ENCODE measurements at regions not wholly inside any gene's neighbourhood (a gene's known extent, or its start where the extent isn't known, plus 50 kb on each side); places are given as distances from the start of the nearest gene placed in this dataset.

- Histone ChIP-seq H2AFZ (ENCODE audit: low read depth) (no peak overlapping the region), H3K4me3 (IDR thresholded peaks at IDR 0.05; ENCODE audit: insufficient read depth, low read depth, low read length) (no peak overlapping the region), H4K20me1 (ENCODE audit: insufficient read depth) (no peaks in the 10 kb centered on the region), H3K36me3 (ENCODE audit: insufficient read depth) (no peaks in the 10 kb centered on the region), H3K9ac (no peak overlapping the region), H3K27me3 (ENCODE audit: insufficient read depth, low read depth) (no peaks in the 10 kb centered on the region), H3K79me2 (ENCODE audit: insufficient read depth, low read depth) (no peaks in the 10 kb centered on the region), H3K4me2 (no peak overlapping the region), H3K27ac (no peak overlapping the region), H3K4me1 (ENCODE audit: low read depth, poor library complexity, severe bottlenecking) (no peaks in the 10 kb centered on the region)
- TF ChIP-seq CTCF (conservative IDR thresholded peaks at IDR 0.05; ENCODE audit: low read depth, low read length): no peak
Observed at GRCh38 chr16:77077256-77077922, 113.6 kb upstream of the MON1B start.

GRCh38 chr16:77085981-77086380, 105.0 kb upstream of the MON1B start:
- Histone ChIP-seq H3K4me2 (no peak overlapping the region), H3K79me2 (ENCODE audit: insufficient read depth, low read depth) (no peaks in the 10 kb centered on the region), H3K27me3 (ENCODE audit: insufficient read depth, low read depth) (no peaks in the 10 kb centered on the region), H4K20me1 (ENCODE audit: insufficient read depth) (no peaks in the 10 kb centered on the region), H3K27ac (no peak overlapping the region), H3K4me1 (ENCODE audit: low read depth, poor library complexity, severe bottlenecking) (no peaks in the 10 kb centered on the region), H3K4me3 (IDR thresholded peaks at IDR 0.05; ENCODE audit: insufficient read depth, low read depth, low read length) (no peak overlapping the region), H3K9ac (no peak overlapping the region), H2AFZ (ENCODE audit: low read depth) (no peak overlapping the region), H3K36me3 (ENCODE audit: insufficient read depth) (no peaks in the 10 kb centered on the region)
- TF ChIP-seq CTCF (conservative IDR thresholded peaks at IDR 0.05; ENCODE audit: low read depth, low read length): no peak

- H3K4me2 ChIP-seq: no peak overlapping the region
- H3K27ac ChIP-seq: no peak overlapping the region
- no peaks in the 10 kb centered on the region for H4K20me1 ChIP-seq (ENCODE audit: insufficient read depth)
- no peak for TF ChIP-seq CTCF (conservative IDR thresholded peaks at IDR 0.05; ENCODE audit: low read depth, low read length)
- H3K27me3 ChIP-seq (ENCODE audit: insufficient read depth, low read depth): no peaks in the 10 kb centered on the region
- no peak overlapping the region for H3K9ac ChIP-seq
- H3K36me3 ChIP-seq (ENCODE audit: insufficient read depth): no peaks in the 10 kb centered on the region
- no peak overlapping the region for H3K4me3 ChIP-seq (IDR thresholded peaks at IDR 0.05; ENCODE audit: insufficient read depth, low read depth, low read length)
- no peak overlapping the region for H2AFZ ChIP-seq (ENCODE audit: low read depth)
- no peaks in the 10 kb centered on the region for H3K4me1 ChIP-seq (ENCODE audit: low read depth, poor library complexity, severe bottlenecking)
- H3K79me2 ChIP-seq (ENCODE audit: insufficient read depth, low read depth): no peaks in the 10 kb centered on the region
Observed at GRCh38 chr16:77090062-77090461, 100.9 kb upstream of the MON1B start.

GRCh38 chr16:77093309-77093708, 97.7 kb upstream of the MON1B start:
- Histone ChIP-seq H3K9ac (no peak overlapping the region), H3K4me2 (no peak overlapping the region), H3K36me3 (ENCODE audit: insufficient read depth) (no peaks in the 10 kb centered on the region), H3K4me3 (IDR thresholded peaks at IDR 0.05; ENCODE audit: insufficient read depth, low read depth, low read length) (no peak overlapping the region), H4K20me1 (ENCODE audit: insufficient read depth) (no peaks in the 10 kb centered on the region), H3K27ac (no peak overlapping the region), H3K4me1 (ENCODE audit: low read depth, poor library complexity, severe bottlenecking) (no peaks in the 10 kb centered on the region), H3K27me3 (ENCODE audit: insufficient read depth, low read depth) (no peaks in the 10 kb centered on the region), H2AFZ (ENCODE audit: low read depth) (no peak overlapping the region), H3K79me2 (ENCODE audit: insufficient read depth, low read depth) (no peaks in the 10 kb centered on the region)
- TF ChIP-seq CTCF (conservative IDR thresholded peaks at IDR 0.05; ENCODE audit: low read depth, low read length): no peak

Measured in KMS-11 (cell line).